Spleen (tissue), 7 donors: ENCODE measurements at regions not wholly inside any gene's neighbourhood (a gene's known extent, or its start where the extent isn't known, plus 50 kb on each side); places are given as distances from the start of the nearest gene placed in this dataset.

Experiments used
- CTCF ChIP-seq, 11 experiments: fragments of 200-600 bp in 7 of 11; fragments of 450-650 bp in 4 of 11; sonication (generic) in 4 of 11; IDR thresholded peaks in 8 of 11; conservative IDR thresholded peaks in 3 of 11; 1 replicate in 7 of 11; 2 replicates in 4 of 11; pipeline versions ENCODE4 v1.4.0 to v1.8.0; 2016 to 2021; ENCODE audit warnings: antibody characterized with exemption in 11 of 11, inconsistent platforms in 4 of 11, mild to moderate bottlenecking in 1 of 11
- POLR2A ChIP-seq, 3 donors: fragments of 450-650 bp; IDR thresholded peaks; one replicate each; pipeline ENCODE4 v1.5.1; 2017; ENCODE audit warnings: antibody characterized with exemption in 3 of 3, mild to moderate bottlenecking in 1 of 3
- donor health status: DM: no; HTN: no; CAD: no; lungs with moderate emphysema.
- donor health status: DM: no; HTN: no; CAD: no.
- donor health status: DM: no; HTN: no; CAD: no.

GRCh38 chr13:61470786-61471185, 55.1 kb upstream of the PCDH20 start:
- TF ChIP-seq CTCF (IDR thresholded peaks at IDR 0.05 in 8 of 11, conservative IDR thresholded peaks at IDR 0.05 in 3 of 11) (no peak), POLR2A (IDR thresholded peaks at IDR 0.05) (no peak)
